ENCODE measurements at regions not wholly inside any gene's neighbourhood (a gene's known extent, or its start where the extent isn't known, plus 50 kb on each side); places are given as distances from the start of the nearest gene placed in this dataset.
"Not testable (repeated sequence)": the region's sequence is repeated elsewhere in the genome, so short reads cannot be mapped to it uniquely, and the experiment has no call there.

DNA sequence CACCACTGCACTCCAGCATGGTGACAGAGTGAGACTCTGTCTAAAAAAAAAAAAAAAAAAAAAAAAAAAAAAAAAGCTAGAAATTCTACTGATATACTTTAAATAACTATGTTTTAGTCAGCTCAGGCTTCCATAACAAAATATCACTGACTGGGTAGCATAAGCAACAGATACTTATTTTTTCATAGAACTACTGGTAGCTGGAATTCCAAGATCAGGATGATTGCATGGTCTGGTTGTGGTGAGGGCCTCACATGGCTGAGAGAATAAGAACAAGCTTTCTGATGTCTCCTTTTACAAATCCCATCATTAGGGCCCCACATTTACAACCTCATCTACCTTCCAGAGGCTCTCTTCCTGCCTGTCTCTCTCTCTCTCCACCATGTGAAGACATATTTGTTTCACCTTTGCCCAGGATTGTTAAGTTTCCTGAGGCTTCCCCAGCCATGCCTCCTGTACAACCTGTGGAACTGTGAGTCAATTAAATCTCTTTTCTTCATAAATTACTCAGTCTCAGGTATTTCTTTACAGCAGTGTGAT lies 126.7 kb upstream of the SEMA3C start:
- intact Hi-C loops (cut with DNase I) = no loop called here
- TF ChIP-seq POLR2AphosphoS5 (IDR thresholded peaks at IDR 0.05) = no peak

GRCh38 chr7:81042646-81043045 lies 123.8 kb upstream of the SEMA3C start:
- H3K27me3 ChIP-seq; intact Hi-C loops (cut with DNase I); H3K36me3 ChIP-seq; DNase-seq (ENCODE audit: extremely low spot score); H3K4me3 ChIP-seq; H3K27ac ChIP-seq (replicated peaks in 1 of 4); H3K4me1 ChIP-seq: not testable (repeated sequence)
- peaks cover 0 to 12% (median 9%) of the 10 kb centered on the region in 4 donors for H3K9me3 ChIP-seq
- WGBS = 98% methylated on average over 10 of the region's 21 CpGs

More for the DNA sequence above, 126.7 kb upstream of the SEMA3C start:
- H3K4me3 ChIP-seq = no peak overlapping the region
- no peak for DNase-seq (ENCODE audit: extremely low spot score)
- no peak overlapping the region for H3K27ac ChIP-seq (replicated peaks in 1 of 4)
- H3K36me3 ChIP-seq = no peaks in the 10 kb centered on the region
- no peaks in the 10 kb centered on the region for H3K27me3 ChIP-seq
- no peaks in the 10 kb centered on the region for H3K4me1 ChIP-seq
- H3K9me3 ChIP-seq = peaks cover 0 to 12% (median 9%) of the 10 kb centered on the region in 4 donors

DNA sequence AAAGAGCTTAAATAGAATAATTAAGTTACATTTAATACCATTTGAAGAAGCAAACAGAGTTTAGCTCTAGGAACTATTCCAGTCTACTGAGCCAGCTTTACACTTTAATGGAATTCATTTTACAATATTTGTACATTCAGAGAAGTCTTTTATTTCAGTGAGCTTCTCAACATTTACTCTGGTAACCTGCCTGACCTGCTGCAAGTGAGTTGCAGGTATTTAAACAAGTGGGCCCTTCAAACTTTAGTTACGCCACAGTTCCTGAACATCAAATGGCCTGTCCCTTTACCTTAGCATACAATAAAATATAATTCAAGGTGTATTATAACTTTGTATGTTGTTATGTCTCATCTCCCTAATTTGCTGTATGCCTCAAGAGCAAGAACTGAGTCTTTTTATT lies 121.6 kb upstream of the SEMA3C start:
- no peak overlapping the region for H3K4me3 ChIP-seq
- no peaks in the 10 kb centered on the region for H3K36me3 ChIP-seq
- DNase-seq (ENCODE audit: extremely low spot score) = no peak
- no peak overlapping the region for H3K27ac ChIP-seq (replicated peaks in 1 of 4)
- 96% methylated on average over 1 of the region's 1 CpG for WGBS
- H3K27me3 ChIP-seq = no peaks in the 10 kb centered on the region
- no peaks in the 10 kb centered on the region for H3K4me1 ChIP-seq
- TF ChIP-seq POLR2A (IDR thresholded peaks at IDR 0.05; ENCODE audit: low read depth) (no peak), POLR2AphosphoS5 (IDR thresholded peaks at IDR 0.05) (no peak), EP300 (IDR thresholded peaks at IDR 0.05) (no peak)
- TF ChIP-seq, protein P1, sequence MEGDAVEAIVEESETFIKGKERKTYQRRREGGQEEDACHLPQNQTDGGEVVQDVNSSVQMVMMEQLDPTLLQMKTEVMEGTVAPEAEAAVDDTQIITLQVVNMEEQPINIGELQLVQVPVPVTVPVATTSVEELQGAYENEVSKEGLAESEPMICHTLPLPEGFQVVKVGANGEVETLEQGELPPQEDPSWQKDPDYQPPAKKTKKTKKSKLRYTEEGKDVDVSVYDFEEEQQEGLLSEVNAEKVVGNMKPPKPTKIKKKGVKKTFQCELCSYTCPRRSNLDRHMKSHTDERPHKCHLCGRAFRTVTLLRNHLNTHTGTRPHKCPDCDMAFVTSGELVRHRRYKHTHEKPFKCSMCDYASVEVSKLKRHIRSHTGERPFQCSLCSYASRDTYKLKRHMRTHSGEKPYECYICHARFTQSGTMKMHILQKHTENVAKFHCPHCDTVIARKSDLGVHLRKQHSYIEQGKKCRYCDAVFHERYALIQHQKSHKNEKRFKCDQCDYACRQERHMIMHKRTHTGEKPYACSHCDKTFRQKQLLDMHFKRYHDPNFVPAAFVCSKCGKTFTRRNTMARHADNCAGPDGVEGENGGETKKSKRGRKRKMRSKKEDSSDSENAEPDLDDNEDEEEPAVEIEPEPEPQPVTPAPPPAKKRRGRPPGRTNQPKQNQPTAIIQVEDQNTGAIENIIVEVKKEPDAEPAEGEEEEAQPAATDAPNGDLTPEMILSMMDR (IDR thresholded peaks at IDR 0.05) = no peak
- H3K9me3 ChIP-seq = no peaks in the 10 kb centered on the region
- intact Hi-C loops (cut with DNase I) = no loop called here

DNA sequence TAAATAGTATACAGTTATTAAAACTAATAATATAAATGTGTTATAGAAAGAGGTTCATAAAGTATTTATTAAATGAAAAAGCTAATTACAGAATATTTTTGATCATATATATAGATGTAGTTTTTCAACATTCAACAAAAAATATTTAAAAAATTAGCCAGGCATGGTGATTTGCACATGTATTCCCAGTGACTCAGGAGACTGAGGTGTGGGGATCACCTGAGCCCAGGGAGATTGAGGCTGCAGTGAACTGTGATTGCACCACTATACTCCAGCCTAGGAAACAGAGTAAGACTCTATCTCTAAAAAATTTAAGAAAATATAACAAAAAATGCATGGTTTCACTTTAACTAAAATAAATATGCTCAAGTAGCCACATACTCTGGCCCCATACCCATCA lies 118.0 kb upstream of the SEMA3C start:
- no peaks in the 10 kb centered on the region for H3K9me3 ChIP-seq
- no peak overlapping the region for H3K4me3 ChIP-seq
- H3K27ac ChIP-seq (replicated peaks in 1 of 4) = no peak overlapping the region
- intact Hi-C loops (cut with DNase I) = no loop called here
- H3K4me1 ChIP-seq = no peaks in the 10 kb centered on the region
- DNase-seq (ENCODE audit: extremely low spot score) = no peak
- no peaks in the 10 kb centered on the region for H3K36me3 ChIP-seq
- TF ChIP-seq POLR2A (IDR thresholded peaks at IDR 0.05; ENCODE audit: low read depth) (no peak), POLR2AphosphoS5 (IDR thresholded peaks at IDR 0.05) (no peak), EP300 (IDR thresholded peaks at IDR 0.05) (no peak)
- TF ChIP-seq, protein P1 (IDR thresholded peaks at IDR 0.05) = no peak
- no peaks in the 10 kb centered on the region for H3K27me3 ChIP-seq

GRCh38 chr7:81036057-81036456 lies 117.2 kb upstream of the SEMA3C start:
- WGBS = 54% methylated on average over 5 of the region's 5 CpGs
- intact Hi-C loops (cut with DNase I) = no loop called here

DNA sequence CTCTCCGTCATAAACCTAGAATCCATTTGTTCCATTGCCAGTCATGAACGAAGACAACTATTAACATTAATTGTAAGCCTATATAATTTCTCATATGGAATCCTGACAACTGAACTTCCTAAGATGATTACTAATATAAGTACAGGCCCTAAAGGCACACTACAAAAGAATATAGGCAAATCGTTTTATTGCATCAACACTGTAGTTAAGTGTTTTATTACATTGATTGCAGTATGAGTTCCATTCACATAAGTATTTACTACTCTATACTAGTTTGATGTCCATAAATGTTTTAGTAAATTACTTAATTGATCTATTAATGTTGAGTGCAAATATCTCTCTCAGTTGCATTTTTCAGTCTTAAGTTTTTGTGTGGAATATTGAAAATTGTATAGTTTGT lies 113.1 kb upstream of the SEMA3C start:
- TF ChIP-seq POLR2A (IDR thresholded peaks at IDR 0.05; ENCODE audit: low read depth) (no peak), POLR2AphosphoS5 (IDR thresholded peaks at IDR 0.05) (no peak), EP300 (IDR thresholded peaks at IDR 0.05) (no peak)
- TF ChIP-seq, protein P1 (IDR thresholded peaks at IDR 0.05) = no peak
- H3K4me1 ChIP-seq = no peaks in the 10 kb centered on the region
- 97% methylated on average over 3 of the region's 3 CpGs for WGBS
- no peaks in the 10 kb centered on the region for H3K36me3 ChIP-seq
- DNase-seq (ENCODE audit: extremely low spot score) = no peak
- no peak overlapping the region for H3K27ac ChIP-seq (replicated peaks in 1 of 4)
- intact Hi-C loops (cut with DNase I) = no loop called here
- no peaks in the 10 kb centered on the region for H3K27me3 ChIP-seq
- no peaks in the 10 kb centered on the region for H3K9me3 ChIP-seq
- H3K4me3 ChIP-seq = no peak overlapping the region

More at GRCh38 chr7:81036057-81036456, 117.2 kb upstream of the SEMA3C start:
- Histone ChIP-seq H3K4me3 (no peak overlapping the region), H3K4me1 (no peaks in the 10 kb centered on the region), H3K27ac (replicated peaks in 1 of 4) (no peak overlapping the region), H3K36me3 (no peaks in the 10 kb centered on the region), H3K27me3 (no peaks in the 10 kb centered on the region), H3K9me3 (no peaks in the 10 kb centered on the region)
- TF ChIP-seq, protein P1 (IDR thresholded peaks at IDR 0.05) = no peak
- TF ChIP-seq POLR2AphosphoS5 (IDR thresholded peaks at IDR 0.05) = no peak
- TF ChIP-seq EP300 (IDR thresholded peaks at IDR 0.05) = no peak
- no peak for TF ChIP-seq POLR2A (IDR thresholded peaks at IDR 0.05; ENCODE audit: low read depth)
- DNase-seq (ENCODE audit: extremely low spot score) = no peak

Measured in esophagus muscularis mucosa (tissue), 4 donors.